ENCODE measurements at regions not wholly inside any gene's neighbourhood (a gene's known extent, or its start where the extent isn't known, plus 50 kb on each side); places are given as distances from the start of the nearest gene placed in this dataset.

DNA sequence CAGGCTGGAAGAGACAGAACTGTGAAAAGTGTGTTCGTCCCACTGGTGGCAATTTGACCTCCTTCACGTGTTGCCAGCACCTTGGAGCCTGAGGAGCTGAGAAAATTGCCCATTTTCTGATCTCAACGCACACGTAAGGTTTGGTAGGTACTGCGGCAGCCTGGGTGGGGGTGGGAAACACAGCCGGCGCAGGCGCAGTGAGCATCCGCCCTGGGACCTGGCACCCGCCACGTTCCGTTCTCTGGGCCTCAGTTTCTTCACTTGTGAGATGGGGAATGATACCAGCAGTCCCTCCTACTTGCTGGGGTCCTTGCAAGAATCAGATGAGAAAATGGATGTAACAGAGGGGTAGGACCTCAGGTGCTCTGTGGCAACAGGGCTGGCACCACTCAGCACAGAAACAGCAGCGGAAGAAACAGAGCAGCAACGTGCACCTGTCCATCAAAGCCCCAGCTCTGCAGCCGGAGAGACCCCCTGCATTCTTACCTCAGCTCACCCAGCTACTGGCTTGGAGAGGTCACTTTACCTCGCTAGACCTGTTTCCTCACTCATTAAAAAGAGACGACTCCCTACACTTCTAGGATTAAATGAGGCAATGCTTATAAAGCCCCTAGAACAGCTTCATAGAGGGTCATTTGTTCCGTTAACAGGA is 458.0 kb upstream of the ID2 start:
- DNase-seq: no peak

DNA sequence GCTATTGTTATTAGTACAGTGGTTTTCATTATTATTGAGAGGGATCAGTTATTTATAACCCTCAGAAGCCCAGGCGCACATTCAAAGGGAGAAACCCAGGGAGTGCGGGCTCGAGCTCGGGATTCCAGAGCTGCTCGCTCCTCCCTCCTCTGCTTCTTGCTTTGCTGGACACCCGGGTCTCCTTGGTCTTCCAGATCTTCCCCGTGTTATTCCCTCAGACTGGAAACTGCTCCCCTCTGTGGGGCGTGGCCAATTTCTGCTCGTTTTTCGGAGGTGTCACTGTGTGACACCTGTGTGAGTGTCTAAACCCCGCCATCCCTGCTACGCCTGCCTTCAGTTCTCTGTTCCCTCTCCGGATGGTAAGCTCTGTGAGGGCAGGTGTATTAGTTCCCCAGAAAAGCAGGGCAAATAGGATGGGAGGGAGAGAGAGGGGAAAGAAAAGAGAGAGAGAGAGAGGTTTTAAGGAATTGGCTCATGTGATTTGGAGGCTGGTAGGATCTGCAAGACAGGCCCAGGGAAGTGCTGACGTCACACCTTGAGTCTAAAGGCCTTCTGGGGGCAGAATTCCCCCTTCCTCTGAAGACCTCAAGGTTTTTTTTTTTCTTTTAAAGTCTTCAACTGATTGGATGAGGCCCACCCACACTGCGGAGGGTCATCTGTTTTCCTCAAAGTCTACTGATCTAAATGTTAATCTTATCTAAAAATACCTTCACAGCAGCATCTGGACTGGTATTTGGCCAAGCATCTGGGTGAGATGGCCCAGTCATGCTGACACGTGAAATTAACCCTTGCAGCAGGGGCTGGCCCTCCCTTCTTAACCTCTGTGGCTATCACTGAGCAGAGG is 457.3 kb upstream of the ID2 start:
- no peak for DNase-seq

GRCh38 chr2:8225266-8225665 is 456.6 kb upstream of the ID2 start:
- peak in 1 of 2 experiments; percentile 90 for DNase-seq

GRCh38 chr2:8225798-8226197 is 456.1 kb upstream of the ID2 start:
- no peak for DNase-seq

- no peak for DNase-seq
Observed at GRCh38 chr2:8229546-8229986, 452.3 kb upstream of the ID2 start.

GRCh38 chr2:8230466-8230865 is 451.4 kb upstream of the ID2 start:
- no peak for DNase-seq

GRCh38 chr2:8231902-8232301 is 450.0 kb upstream of the ID2 start:
- no peak for DNase-seq

GRCh38 chr2:8232871-8233270 is 449.0 kb upstream of the ID2 start:
- DNase-seq: no peak

DNA sequence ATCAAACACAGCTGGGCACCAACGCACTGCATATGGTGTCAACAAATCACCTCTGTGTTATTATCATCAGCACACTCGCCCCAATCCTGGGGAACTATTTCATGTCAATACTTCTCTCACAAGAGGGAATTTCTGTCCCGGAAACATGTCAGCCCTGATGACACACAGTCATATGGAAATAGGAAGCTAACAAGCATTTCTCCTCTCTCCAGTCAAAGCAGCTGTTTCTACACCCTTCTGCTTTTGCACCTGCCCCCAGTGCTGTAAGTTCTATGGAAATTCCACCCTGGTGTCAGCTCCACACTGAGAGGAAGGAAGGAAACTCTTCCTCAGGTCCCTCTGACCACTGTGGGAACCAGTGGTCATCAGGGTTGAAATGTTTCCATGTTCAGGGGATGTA is 447.6 kb upstream of the ID2 start:
- DNase-seq: no peak

- no peak for DNase-seq
Observed at GRCh38 chr2:8234757-8235374, 447.0 kb upstream of the ID2 start.

GRCh38 chr2:8235419-8235818 is 446.4 kb upstream of the ID2 start:
- DNase-seq: no peak

- DNase-seq: no peak
Observed at GRCh38 chr2:8236391-8236790, 445.5 kb upstream of the ID2 start.

DNA sequence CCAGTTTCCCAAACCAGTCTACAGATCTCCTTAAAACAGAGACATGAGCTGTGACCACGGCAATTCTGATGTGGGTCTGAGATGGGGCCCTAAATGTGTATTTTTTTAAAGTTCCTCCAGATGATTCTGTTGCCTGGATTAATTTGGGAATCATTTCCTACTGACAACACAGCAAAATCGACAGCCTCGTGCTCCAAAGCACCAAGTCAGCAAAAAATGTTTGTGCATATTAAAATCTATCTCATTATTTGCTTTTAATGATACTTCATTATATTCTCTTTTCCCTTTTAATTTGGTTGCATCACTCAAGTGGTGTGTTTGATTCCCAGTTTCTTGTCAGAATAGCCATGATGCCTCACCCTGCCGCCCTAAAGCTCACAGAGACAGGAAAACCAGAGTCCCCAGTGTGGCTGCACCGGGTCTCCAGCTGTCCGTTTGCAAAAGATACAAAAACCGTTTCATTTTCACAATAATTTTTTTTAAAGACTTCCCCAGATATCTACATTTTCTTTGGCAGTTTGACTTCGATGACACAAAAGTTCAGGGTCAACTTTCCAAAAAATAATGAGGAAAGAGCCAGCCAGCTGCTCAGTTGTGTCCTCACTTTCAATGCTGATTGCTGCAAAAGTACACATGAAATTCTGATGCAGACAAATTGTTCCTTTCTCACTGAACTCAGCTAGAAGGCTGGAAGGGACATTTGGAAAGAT is 443.2 kb upstream of the ID2 start:
- DNase-seq: no peak

- no peak for DNase-seq
Observed at GRCh38 chr2:8239531-8240088, 442.2 kb upstream of the ID2 start.

DNA sequence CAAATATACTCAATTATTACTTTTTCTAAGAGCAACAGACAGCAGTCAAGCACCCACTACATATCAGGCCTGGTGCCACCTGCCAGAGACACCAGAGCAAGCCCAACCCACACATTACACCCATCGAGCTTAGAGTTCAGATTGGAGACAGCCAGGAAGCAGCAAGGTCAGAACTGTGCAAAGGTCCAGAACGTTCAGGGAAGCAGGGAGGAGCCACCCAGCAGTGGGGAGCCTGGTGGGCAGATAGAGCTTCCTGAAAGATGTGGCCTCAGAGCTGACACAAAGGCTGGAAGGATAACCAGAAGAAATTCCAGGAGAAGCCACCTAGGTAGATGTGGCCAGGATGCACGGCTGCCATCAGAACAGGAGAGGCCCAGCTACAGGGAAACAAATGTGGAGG is 440.5 kb upstream of the ID2 start:
- no peak for DNase-seq

- no peak for DNase-seq
Observed at GRCh38 chr2:8242739-8243138, 439.1 kb upstream of the ID2 start.

DNA sequence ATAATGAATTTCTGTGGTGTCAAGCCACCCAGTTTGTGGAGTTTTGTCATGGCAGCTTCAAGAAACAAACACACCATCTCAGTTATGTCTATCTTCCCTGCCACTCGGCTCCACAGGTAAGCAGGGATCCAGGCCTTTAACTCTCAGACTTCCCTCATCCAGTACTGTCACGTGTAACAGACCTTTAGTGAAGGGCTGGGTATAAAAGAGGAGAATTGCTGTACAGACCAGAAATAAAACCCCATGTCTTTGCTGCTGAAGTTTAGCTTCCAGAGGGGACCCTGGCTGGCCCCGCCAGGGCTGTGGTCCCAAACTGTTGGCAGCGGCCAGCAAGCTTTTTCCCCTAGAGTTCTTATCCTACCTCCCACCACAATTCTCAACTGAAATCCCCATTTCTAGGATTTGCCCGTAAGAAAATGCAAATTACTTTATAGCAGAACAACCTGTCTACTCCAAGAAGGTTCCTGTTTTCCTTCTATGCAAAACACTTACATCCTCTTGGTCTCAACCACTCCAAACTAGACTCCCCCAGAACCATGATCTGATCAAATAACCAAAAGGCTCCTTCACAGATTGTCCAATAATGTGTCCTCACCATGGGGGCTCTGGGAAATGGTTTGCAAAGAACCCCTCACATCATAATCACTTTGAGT is 438.0 kb upstream of the ID2 start:
- no peak for DNase-seq

- no peak for DNase-seq
Observed at GRCh38 chr2:8244639-8245038, 437.2 kb upstream of the ID2 start.

GRCh38 chr2:8246137-8246536 is 435.7 kb upstream of the ID2 start:
- DNase-seq: no peak

- peak in 1 of 2 experiments; percentile 6 for DNase-seq
Observed at GRCh38 chr2:8247905-8248622, 433.8 kb upstream of the ID2 start.

GRCh38 chr2:8248623-8248957 is 433.3 kb upstream of the ID2 start:
- no peak for DNase-seq

DNA sequence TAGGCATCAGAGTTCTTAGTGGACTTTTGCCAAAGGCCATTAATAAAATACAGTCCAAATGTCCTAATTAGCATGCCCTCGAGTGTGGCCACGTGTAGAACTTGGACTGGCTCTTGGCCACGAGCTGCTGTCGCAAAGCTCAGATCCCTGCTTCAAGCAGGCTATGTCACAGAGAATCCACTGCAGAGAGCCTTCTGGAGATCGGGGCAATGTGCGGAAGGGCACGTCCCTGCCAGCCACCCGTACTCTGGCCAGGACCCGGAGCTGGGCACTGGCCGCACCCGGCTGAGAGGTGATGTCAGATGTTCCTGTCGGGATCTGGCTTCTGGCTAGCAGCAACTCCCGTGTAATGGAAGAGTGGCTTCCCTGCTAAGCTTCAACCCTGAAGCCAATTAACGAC is 432.7 kb upstream of the ID2 start:
- peak in 1 of 2 experiments; percentile 8 for DNase-seq
